Neural progenitor cell (in vitro differentiated cells): ENCODE measurements at regions not wholly inside any gene's neighbourhood (a gene's known extent, or its start where the extent isn't known, plus 50 kb on each side); places are given as distances from the start of the nearest gene placed in this dataset.

Experiments used
- DNase-seq: peaks from one replicate; pipeline ENCODE4 v3.0.0-alpha.2; 2016; ENCODE audit warnings: low spot score
- H2AFZ ChIP-seq: fragments of 200-600 bp; sonication (generic); replicated peaks from 2 replicates; pipeline ENCODE4 v1.6.1; 2016; ENCODE audit warnings: antibody characterized with exemption
- H3F3A ChIP-seq: fragments of 200-600 bp; sonication (generic); 2 replicates; pipeline ENCODE4 v1.6.1; 2016; ENCODE audit warnings: antibody characterized with exemption, low read depth
- H3K27ac ChIP-seq: fragments of 200-600 bp; sonication (generic); 2 replicates; pipeline ENCODE4 v1.5.1; 2016; ENCODE audit warnings: mild to moderate bottlenecking
- H3K27me3 ChIP-seq: fragments of 200-600 bp; sonication (generic); 2 replicates; pipeline ENCODE4 v1.6.1; 2016; ENCODE audit warnings: mild to moderate bottlenecking, moderate library complexity
- H3K36me3 ChIP-seq: fragments of 200-600 bp; sonication (generic); 2 replicates; pipeline ENCODE4 v1.5.1; 2016
- H3K4me1 ChIP-seq: fragments of 200-600 bp; sonication (generic); 2 replicates; pipeline ENCODE4 v1.6.1; 2016; ENCODE audit warnings: mixed run types
- H3K4me2 ChIP-seq: fragments of 200-600 bp; sonication (generic); 2 replicates; pipeline ENCODE4 v1.6.1; 2016
- H3K4me3 ChIP-seq: fragments of 200-600 bp; sonication (generic); 2 replicates; pipeline ENCODE4 v1.5.1; 2016
- H3K79me2 ChIP-seq: fragments of 200-600 bp; sonication (generic); 2 replicates; pipeline ENCODE4 v1.6.1; 2016; ENCODE audit warnings: low read depth
- H3K9ac ChIP-seq: fragments of 200-600 bp; sonication (generic); 2 replicates; pipeline ENCODE4 v1.6.1; 2016
- H3K9me3 ChIP-seq: fragments of 200-600 bp; sonication (generic); 2 replicates; pipeline ENCODE4 v1.5.1; 2016; ENCODE audit warnings: low read depth
- H4K20me1 ChIP-seq: fragments of 200-600 bp; sonication (generic); 2 replicates; pipeline ENCODE4 v1.6.1; 2016; ENCODE audit warnings: low read depth
- H3K27ac Mint-ChIP-seq: 3 replicates; pipeline ENCODE4 v1.8.0; 2021; ENCODE audit warnings: mixed read lengths
- H3K27me3 Mint-ChIP-seq: 2 replicates; pipeline ENCODE4 v1.8.0; 2022; ENCODE audit warnings: low read depth, mild to moderate bottlenecking, inconsistent platforms, moderate library complexity, mixed read lengths; ENCODE audit not compliant: insufficient read depth
- H3K36me3 Mint-ChIP-seq: 3 replicates; pipeline ENCODE4 v1.8.0; 2021; ENCODE audit warnings: mixed read lengths
- H3K4me1 Mint-ChIP-seq: 3 replicates; pipeline ENCODE4 v1.8.0; 2021; ENCODE audit warnings: mixed read lengths
- H3K4me3 Mint-ChIP-seq: 3 replicates; pipeline ENCODE4 v1.8.0; 2021; ENCODE audit warnings: mild to moderate bottlenecking, moderate library complexity, mixed read lengths
- H3K9me3 Mint-ChIP-seq: 3 replicates; pipeline ENCODE4 v1.8.0; 2020; ENCODE audit warnings: mixed read lengths
- EZH2 ChIP-seq: fragments of 200-600 bp; sonication (generic); IDR thresholded peaks from 2 replicates; pipeline ENCODE4 v1.6.1; 2017; ENCODE audit warnings: antibody characterized with exemption, mild to moderate bottlenecking, moderate library complexity
- EZH2phosphoT487 ChIP-seq: fragments of 200-600 bp; sonication (generic); IDR thresholded peaks from 2 replicates; pipeline ENCODE4 v1.6.1; 2017; ENCODE audit warnings: antibody characterized with exemption
- TF ChIP-seq, protein P1 (sequence below): fragments of 200-600 bp; sonication (generic); IDR thresholded peaks from 2 replicates; pipeline ENCODE4 v1.5.1; 2017; ENCODE audit warnings: antibody characterized with exemption, mild to moderate bottlenecking

DNA sequence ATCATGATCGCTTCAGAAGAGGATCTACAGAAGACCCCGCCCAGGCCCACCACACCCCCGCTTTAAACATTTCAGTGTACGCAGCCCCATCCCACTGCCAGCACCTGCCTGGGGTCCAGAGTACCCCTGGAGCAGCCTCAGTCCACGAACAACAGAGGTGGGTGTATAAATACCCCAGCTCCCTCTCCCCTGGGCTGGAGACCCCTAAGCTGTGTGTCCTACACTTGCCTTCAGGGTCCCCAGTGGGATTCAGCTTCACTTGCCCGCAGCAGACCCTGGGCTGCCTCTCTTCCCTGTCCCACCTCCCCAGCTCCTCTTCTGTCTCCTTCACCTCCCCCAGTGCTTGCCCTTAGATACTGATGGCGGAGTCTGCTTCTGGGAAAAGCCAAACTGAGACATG is 105.7 kb downstream of the RBFOX3 start:
- Mint-ChIP-seq H3K27me3 (peaks cover 14% of the 10 kb centered on the region), H3K36me3 (no peaks in the 10 kb centered on the region), H3K4me1 (peaks cover 19% of the 10 kb centered on the region), H3K4me3 (no peak overlapping the region), H3K27ac (no peak overlapping the region), H3K9me3 (peaks cover 2% of the 10 kb centered on the region)
- H4K20me1 ChIP-seq, result no peaks in the 10 kb centered on the region
- H2AFZ ChIP-seq, result no peak overlapping the region
- H3K9me3 ChIP-seq, result no peaks in the 10 kb centered on the region
- no peak overlapping the region for H3K27ac ChIP-seq
- no peaks in the 10 kb centered on the region for H3K79me2 ChIP-seq
- peaks cover 6% of the 10 kb centered on the region for H3F3A ChIP-seq
- TF ChIP-seq EZH2, result no peak
- TF ChIP-seq EZH2phosphoT487, result no peak
- TF ChIP-seq, protein P1, sequence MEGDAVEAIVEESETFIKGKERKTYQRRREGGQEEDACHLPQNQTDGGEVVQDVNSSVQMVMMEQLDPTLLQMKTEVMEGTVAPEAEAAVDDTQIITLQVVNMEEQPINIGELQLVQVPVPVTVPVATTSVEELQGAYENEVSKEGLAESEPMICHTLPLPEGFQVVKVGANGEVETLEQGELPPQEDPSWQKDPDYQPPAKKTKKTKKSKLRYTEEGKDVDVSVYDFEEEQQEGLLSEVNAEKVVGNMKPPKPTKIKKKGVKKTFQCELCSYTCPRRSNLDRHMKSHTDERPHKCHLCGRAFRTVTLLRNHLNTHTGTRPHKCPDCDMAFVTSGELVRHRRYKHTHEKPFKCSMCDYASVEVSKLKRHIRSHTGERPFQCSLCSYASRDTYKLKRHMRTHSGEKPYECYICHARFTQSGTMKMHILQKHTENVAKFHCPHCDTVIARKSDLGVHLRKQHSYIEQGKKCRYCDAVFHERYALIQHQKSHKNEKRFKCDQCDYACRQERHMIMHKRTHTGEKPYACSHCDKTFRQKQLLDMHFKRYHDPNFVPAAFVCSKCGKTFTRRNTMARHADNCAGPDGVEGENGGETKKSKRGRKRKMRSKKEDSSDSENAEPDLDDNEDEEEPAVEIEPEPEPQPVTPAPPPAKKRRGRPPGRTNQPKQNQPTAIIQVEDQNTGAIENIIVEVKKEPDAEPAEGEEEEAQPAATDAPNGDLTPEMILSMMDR, result no peak
- peaks cover 8% of the 10 kb centered on the region for H3K4me1 ChIP-seq
- no peak overlapping the region for H3K4me2 ChIP-seq
- no peak for DNase-seq
- H3K36me3 ChIP-seq, result no peaks in the 10 kb centered on the region
- H3K27me3 ChIP-seq, result no peaks in the 10 kb centered on the region
- H3K9ac ChIP-seq, result no peak overlapping the region
- H3K4me3 ChIP-seq, result no peak overlapping the region

DNA sequence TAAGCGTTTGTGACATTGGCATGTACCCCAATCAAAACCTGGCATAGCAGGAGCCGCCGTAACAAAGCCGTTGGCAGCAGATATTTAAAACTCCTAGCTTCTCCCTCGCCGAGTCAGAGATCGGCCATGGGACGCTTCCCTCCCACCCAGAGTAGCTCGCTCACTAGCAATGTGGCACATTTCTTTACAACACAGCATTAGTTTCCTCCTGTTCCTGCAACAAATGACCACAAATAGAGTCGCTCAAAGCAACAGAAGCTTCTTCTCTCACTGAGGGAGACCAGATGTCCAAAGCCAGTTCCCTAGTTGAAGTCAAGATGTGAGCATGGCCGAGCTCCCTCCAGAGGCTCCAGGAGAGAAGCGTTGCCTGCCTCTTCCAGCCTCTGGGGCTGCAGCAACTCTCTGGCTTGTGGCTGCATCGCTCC is 106.7 kb downstream of the RBFOX3 start:
- Histone ChIP-seq H3K27me3 (no peaks in the 10 kb centered on the region), H3K4me1 (peaks cover 8% of the 10 kb centered on the region), H3F3A (peaks cover 6% of the 10 kb centered on the region), H3K4me2 (no peak overlapping the region), H3K36me3 (no peaks in the 10 kb centered on the region), H4K20me1 (no peaks in the 10 kb centered on the region), H3K79me2 (no peaks in the 10 kb centered on the region), H3K9ac (no peak overlapping the region), H3K4me3 (no peak overlapping the region), H2AFZ (no peak overlapping the region), H3K9me3 (no peaks in the 10 kb centered on the region), H3K27ac (no peak overlapping the region)
- H3K4me3 Mint-ChIP-seq, result no peak overlapping the region
- peaks cover 14% of the 10 kb centered on the region for H3K27me3 Mint-ChIP-seq
- DNase-seq, result no peak
- H3K9me3 Mint-ChIP-seq, result peaks cover 6% of the 10 kb centered on the region
- TF ChIP-seq, protein P1, result no peak
- no peak for TF ChIP-seq EZH2phosphoT487
- TF ChIP-seq EZH2, result no peak
- peaks cover 19% of the 10 kb centered on the region for H3K4me1 Mint-ChIP-seq
- no peak overlapping the region for H3K27ac Mint-ChIP-seq
- no peaks in the 10 kb centered on the region for H3K36me3 Mint-ChIP-seq

DNA sequence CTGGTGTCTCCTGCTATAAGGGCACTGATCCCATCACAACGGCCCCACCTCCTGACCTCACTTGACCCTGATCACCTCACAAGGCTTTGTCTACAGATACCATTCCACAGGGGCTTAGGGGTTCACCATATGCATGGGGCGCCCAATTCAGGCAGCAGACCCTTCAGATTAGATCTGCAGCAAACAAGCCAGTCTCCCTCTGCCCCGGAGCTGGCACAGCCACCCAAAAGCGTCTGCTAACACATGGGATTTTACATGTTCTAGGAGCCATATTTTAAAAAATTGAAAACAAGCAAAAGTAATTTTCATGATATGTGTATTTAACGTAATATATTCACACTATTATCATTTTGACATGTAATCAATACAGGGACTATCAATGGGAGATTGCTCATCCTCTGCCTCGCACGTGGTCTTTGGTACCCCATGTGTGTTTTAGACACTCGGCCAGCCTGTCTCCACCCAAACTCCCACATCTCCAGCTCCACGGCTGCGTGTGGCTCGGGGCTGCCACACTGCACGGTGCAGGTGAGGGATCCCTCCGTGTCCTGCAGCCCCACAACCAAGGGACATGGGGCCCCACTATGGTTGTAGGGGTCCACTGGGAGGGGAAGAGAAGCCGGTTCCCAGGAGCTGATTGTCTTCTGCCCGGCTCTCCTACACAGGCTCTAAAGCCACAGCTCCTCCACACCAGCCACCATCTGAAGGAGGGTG is 107.6 kb downstream of the RBFOX3 start:
- H3F3A ChIP-seq, result peaks cover 6% of the 10 kb centered on the region
- no peaks in the 10 kb centered on the region for H3K27me3 ChIP-seq
- H3K9me3 ChIP-seq, result no peaks in the 10 kb centered on the region
- no peak overlapping the region for H2AFZ ChIP-seq
- H3K27me3 Mint-ChIP-seq, result peaks cover 14% of the 10 kb centered on the region
- no peak for TF ChIP-seq EZH2phosphoT487
- no peak for TF ChIP-seq EZH2
- TF ChIP-seq, protein P1, result no peak
- H4K20me1 ChIP-seq, result no peaks in the 10 kb centered on the region
- no peaks in the 10 kb centered on the region for H3K36me3 ChIP-seq
- H3K4me1 Mint-ChIP-seq, result peaks cover 19% of the 10 kb centered on the region
- no peak overlapping the region for H3K9ac ChIP-seq
- no peak overlapping the region for H3K27ac ChIP-seq
- H3K4me3 ChIP-seq, result no peak overlapping the region
- no peak for DNase-seq
- H3K4me1 ChIP-seq, result peaks cover 8% of the 10 kb centered on the region
- H3K4me2 ChIP-seq, result no peak overlapping the region
- peaks cover 6% of the 10 kb centered on the region for H3K9me3 Mint-ChIP-seq
- H3K4me3 Mint-ChIP-seq, result no peak overlapping the region
- no peaks in the 10 kb centered on the region for H3K36me3 Mint-ChIP-seq
- H3K79me2 ChIP-seq, result no peaks in the 10 kb centered on the region
- H3K27ac Mint-ChIP-seq, result no peak overlapping the region
